ENCODE measurements at regions not wholly inside any gene's neighbourhood (a gene's known extent, or its start where the extent isn't known, plus 50 kb on each side); places are given as distances from the start of the nearest gene placed in this dataset.
"Not testable (repeated sequence)": the region's sequence is repeated elsewhere in the genome, so short reads cannot be mapped to it uniquely, and the experiment has no call there.

DNA sequence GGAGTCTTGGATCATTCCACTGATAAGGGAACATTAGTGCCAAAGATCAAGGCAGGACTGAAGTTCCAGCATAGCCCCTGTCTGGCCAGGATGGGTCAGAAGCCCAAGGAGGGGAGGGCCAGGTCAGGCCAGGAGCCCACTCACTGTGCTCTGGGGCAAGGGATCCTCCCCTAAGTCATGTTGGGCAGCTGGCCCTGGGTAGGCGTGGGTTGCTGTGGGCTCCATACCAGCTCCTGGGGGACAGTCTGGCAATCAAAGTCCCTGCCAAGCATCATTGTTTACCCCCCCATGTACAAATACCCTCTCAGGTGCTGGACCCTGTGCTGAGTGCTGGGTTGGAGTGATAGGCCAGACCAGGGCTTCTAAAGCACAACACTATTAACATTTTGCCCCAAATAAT is 130.5 kb downstream of the IRX5 start:
- DNase-seq (ENCODE audit: low read depth) = no peak

DNA sequence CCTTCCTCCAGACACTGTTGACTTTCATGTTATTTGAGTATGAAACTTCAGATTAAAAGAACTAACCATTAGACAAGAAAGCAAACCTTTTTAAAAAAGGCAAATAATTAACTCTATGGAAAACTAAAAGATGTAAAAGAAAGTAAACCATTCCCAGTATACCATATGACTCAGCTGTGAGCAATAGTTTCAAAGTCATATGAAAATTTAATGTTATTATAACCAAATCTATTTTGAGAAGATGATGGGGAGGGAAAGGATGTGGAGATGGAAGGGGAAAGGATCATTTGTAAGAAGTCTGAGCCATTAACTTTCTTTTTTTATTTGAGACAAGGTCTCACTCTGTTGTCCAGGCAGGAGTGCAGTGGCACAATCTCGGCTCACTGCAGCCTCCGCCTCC is 131.8 kb downstream of the IRX5 start:
- no peak for DNase-seq (ENCODE audit: low read depth)

DNA sequence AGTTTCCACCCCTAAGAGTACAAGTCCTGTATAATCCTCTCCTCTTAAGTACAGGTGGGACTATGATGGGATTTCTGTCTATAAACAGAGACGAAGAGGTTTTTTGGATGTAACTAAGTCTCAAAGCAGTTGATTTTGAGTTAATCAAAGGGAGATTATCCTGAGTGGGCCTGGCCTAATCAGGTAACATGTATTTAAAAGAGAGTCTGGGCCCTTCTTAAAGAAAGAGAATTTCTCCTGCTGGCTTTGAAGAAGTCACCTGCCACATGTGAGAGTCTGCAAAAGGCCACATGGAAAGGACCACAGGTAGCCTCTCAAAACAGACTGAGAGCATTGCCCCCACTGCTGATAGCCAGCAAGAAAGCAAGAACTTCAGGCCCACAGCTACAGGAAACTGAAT is 142.3 kb downstream of the IRX5 start:
- no peak for DNase-seq (ENCODE audit: low read depth)

DNA sequence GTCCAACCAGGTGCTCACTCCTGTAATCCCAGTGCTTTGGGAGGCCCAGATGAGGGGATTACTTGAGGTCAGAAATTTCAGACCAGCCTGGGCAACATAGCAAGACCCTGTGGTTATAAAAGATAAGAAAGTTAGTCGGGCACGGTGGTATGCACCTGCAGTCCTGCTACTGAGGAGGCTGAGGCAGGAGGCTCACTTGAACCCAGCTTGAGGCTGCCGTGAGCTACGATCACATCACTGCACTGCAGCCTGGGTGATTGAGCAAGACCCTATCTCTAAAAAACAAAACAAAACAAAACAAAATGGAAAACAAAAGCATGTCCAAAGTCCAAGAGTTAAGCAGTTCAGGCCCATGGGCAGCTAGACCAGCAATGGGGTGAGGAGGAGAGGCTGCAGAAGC is 143.2 kb downstream of the IRX5 start:
- no peak for DNase-seq (ENCODE audit: low read depth)

DNA sequence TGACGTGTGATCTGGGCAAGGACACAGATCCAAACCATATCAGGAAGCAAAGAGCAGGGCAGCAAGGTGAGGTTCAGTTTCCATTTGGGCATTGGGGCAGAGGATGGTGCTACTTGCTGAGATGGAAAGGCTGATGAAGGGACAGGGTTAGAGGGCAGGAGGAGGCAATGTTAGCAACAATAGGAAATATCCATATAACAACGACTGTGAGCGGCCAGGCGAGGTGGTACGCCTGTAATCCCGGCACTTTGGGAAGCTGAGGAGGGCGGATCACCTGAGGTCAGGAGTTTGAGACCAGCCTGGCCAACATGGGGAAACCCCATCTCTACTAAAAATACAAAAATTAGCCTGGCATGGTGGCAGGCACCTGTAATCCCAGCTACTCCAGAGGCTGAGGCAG is 144.5 kb downstream of the IRX5 start:
- DNase-seq (ENCODE audit: low read depth) = not testable (repeated sequence)

DNA sequence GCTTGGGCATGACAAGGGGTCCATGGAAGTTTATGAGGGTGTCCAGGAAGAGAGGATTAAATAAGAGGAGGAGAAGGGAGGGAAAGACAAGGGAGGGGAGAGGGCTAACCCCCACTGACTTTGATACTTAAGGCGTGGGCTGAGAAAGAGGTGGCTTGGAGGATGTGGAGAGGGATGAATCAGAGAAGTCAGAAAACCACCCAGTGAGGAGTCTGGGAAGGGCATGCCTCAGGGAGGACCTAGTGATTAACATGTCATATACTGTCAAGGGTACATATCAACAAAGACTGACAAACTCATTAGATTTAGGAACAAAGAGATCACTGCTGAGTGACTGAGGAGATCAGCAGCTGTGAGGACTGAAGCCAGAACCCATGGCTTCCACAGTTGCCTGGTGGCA is 145.4 kb downstream of the IRX5 start:
- DNase-seq (ENCODE audit: low read depth) = no peak

DNA sequence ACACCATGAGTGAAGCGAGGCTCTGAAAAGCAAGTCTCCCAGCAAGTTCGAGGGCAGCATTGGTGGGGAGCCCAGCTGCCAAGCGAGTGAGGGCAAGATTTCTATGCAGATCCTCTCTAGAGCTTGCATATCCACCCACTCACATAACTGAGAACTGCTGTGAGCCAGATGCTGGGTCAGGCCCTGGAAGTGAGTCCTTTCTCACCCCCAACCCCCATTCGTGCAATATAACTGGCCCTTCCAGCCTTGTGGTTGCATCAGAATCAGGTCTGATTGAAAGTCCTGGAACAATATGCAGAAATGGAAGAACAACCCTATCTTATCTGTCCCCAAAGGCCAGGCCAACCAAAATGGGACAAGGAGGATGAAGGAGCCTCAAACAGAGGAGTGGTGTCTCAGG is 146.6 kb downstream of the IRX5 start:
- DNase-seq (ENCODE audit: low read depth) = no peak

DNA sequence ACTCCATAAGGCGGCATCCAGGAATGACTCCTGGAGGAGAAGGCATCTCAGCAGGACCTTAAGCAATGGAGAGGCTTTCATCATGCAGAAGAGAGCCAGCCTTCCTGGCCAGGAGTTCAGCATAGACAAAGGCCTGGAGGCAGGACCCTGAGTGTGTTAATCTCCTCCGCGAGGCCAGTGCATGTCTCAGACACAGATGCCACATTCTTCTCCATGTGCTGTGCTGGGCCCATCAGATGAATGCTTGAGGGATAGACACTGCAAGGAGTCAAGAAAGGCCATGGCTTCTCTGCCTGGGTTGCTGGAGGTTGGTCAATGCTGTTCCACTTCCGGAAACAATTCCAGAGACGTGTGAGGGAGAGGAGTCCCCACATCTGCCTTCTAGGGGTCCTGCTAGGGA is 147.5 kb downstream of the IRX5 start:
- no peak for DNase-seq (ENCODE audit: low read depth)

DNA sequence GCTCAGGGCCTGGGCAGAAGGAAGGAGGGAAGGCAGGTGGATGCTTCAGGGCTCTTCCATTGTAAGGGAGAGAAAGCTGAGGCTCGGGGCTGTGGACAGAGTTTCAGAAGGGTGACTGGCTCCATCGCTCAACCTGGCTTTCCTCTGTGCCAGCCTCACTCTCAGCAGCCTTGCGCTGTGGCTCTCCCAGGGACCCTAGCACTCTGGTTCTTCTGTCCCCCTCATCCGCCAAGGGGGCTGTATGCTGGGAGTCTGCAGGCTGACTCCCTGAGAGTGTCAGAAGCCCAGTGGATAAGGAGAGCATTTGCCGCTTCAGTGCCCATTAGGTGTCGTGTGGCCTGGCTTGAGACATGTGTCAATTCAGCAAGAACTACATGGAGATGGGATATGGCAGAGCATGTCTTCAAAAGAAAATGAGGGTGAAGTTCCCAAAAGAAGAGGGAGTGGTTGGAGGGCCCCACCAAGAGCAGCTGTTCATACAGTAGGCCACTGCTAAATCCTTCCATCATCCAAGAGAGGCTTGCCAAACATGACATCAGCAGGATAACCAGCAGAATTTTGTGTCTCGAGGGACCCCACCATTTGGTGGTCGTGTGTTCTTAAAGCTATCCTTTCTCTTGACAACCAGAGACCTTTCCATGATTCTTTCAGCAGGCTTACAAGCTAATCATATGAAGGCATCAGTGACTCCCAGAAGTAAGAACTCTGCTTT is 148.2 kb downstream of the IRX5 start:
- DNase-seq (ENCODE audit: low read depth) = peak; percentile 28

DNA sequence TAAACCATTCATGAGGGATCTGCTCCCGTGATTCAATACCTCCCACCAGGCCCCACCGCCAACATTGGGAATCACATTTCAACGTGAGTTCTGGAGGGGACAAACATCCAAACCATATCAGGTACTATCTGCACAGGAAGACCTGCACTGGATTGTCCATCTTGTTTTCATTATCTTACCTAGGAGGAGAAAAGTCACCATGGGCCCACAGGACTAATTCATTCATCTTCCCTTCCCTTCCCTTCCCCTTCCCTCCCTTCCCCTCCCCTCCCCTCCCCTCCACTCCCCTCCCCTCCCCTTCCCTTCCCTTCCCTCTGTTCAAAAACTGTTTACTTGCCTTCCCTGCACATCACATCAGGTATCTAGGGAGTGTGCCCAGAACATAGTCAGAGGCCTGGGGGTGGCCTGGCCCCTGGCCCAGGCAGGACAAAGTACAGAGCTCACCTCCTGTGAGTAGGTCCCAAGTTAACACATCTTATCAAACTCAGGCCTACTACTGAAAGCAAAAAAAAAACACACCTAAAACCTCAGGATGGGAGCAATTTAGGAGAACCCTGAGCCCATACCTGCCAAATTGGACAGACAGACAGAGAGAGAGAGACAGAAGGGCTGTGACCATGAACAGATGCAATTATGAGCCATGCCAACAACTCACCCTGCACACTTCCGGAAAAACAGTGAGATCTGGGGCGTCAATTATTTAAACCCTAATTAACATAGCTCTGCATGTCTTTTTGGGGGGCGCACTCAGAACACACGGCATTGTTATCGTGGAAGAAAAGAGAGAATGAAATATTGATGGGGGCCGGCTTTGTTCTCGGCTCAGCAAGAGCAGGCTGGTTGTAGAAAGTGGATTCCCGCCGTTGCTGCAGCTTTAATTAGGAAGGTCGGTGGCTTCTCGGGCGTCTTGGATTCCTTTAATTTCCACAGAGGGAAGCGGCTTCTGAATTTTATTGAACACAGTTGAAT is 151.2 kb downstream of the IRX5 start:
- DNase-seq (ENCODE audit: low read depth) = no peak

DNA sequence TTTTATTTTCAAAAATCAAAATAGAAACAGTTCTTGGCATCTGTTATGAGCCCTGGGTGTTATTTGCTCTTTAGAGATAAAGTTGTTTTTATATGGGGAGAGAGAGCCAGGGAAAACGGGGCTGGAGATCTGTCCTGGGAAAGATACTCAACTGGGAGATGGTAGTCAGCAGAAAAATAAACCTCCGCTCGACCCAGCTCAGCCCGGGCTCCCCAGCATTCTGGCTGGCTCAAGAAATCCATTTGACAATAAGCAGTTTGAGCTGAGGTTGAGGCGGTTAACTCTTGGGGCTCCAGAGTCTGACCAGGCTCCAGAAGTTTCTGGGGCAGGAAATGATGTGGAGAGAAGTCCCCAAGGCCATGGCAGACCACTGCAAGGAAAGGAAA is 151.9 kb downstream of the IRX5 start:
- DNase-seq (ENCODE audit: low read depth) = no peak

DNA sequence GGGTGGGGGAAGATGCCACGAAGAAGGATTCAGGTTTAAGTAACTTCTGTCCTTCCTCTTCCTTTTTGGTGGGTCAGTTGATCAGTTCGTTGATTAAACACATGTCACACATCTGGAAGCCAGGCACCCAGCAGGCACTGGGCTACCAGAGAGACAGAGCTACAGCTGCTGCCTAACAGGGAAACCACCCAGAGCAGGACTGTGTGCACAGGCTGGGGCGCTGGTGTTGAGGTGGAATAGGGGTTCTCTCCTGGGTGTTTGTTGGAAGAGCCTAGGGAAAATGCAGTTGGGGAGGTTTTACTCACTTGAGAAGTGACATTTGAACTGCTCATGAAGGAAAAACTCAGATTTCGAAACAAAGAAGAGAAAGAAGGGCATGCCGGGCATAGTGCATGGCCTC is 152.4 kb downstream of the IRX5 start:
- no peak for DNase-seq (ENCODE audit: low read depth)

DNA sequence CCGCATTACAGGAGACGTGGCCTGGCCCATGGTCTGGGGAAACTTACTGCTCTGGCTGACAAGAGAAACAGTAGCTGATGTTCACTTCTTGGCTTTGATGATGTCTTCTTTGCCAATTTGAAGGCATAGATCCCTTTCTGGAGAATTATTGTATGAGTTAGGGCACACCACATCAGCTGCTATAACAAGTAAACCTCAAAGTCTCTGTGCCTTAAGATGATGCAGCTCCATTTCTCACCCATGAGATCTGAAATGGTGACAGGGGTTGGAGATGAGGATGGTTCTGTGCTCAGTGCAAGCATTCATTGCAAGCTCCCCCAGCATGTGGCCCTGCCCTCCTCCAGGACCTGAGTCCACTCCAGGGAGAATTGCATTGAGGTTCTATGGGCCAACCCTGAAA is 157.4 kb downstream of the IRX5 start:
- DNase-seq (ENCODE audit: low read depth) = no peak

DNA sequence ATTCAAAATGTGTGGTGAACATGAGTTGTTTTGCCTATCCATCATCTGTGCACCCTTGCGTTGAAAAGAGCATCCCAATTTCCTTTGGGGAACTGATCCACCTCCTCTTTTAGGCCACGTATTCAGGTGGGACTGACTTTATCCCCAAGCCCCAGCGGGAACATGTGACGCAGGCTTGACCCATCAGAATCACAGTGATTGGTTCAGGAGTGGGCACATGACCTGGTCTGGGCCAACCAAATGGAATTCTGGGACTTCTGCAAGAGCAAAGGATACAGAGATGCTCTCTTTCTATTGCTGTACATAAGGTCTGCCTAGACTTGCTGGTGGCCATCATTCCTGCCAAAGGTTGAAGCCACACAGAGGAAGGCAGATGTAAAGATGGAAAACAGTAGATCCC is 158.9 kb downstream of the IRX5 start:
- no peak for DNase-seq (ENCODE audit: low read depth)

DNA sequence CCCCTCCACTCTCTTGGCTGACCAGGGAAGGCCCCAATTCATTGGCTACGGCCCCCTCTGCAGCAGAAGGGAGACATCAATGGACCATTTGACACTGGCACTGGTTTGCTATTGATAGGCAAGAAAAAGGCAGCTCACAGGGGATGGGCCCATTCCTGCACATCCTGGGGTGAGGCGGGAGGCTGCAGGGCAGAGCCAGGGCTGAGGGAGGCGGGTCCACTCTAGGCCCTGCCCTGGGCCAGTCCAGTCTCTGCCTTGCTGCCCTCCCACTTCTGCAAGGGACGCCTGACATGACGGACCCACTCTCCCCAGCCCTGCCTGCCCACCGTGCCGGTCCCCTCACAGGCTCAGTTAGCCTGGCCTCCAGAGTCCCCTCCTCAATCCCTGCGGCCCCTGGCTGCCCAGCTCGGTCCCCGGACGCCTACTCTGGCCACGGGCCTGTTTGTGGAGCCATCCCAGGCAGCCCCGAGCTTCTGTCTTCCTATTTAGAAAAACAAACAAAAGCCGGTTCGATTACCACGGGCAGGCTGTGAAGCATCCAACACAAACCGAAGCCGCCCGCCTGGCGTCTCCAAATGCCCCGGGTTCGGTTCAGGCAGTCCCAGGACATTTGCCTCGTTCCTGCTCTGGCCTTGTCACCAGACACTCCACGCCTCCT is 160.7 kb downstream of the IRX5 start:
- DNase-seq (ENCODE audit: low read depth) = no peak

DNA sequence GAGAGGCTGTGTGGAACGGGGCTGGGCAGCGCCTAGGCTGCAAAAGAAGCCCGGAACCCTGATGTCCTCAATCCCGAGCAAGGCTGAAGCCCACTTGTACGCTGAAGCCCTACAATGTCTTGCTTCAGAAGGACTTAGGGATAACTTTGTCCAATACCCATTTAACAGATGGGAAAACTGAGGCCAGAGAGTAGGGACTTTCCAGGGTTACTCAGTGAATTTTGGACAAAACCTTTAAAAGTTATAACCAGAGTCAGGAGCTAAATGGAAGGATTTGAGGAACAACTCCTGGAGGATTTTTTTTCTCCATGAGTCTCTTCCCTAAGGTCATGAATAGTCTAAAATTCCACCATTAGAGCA is 161.2 kb downstream of the IRX5 start:
- DNase-seq (ENCODE audit: low read depth) = no peak

DNA sequence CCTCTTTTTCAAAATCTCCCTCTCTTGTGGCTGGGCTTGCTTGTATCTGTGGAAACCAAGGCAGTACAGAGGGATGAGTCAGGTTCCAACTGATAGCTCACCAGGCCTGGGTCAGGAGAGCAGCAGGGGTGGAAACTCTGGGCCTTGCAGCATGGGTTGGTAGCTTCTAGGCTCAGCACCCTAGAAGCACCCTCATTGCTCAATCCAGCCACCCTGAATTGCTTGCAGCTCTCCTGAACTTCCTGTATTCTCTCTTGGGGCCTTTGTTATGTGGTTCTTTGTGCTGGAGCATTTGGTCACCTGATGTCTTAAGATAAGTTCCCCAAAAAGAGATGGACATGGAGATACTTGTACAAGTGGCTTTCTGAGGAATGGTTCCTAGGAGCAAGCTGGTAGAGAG is 169.4 kb downstream of the IRX5 start:
- DNase-seq (ENCODE audit: low read depth) = no peak

DNA sequence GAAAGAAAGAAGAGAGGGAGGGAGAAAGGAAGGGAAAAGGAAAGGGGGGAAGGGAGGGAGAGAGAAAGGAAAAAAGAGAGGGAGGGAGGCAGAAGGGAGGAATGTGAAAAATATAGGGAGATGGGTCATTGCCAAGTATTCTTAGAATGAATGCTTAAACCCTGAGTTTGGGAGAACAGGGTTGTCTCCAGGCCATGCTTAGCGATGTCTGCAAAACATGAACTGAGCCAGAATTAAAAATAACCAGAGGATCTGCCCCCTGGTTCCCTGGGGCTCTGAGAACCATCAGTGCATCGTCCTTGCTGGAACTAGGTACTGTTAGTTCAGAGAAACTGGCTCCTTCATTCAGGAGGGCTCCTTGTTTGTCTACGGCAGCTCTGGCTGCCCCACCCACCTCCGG is 170.4 kb downstream of the IRX5 start:
- peak; percentile 9 for DNase-seq (ENCODE audit: low read depth)

DNA sequence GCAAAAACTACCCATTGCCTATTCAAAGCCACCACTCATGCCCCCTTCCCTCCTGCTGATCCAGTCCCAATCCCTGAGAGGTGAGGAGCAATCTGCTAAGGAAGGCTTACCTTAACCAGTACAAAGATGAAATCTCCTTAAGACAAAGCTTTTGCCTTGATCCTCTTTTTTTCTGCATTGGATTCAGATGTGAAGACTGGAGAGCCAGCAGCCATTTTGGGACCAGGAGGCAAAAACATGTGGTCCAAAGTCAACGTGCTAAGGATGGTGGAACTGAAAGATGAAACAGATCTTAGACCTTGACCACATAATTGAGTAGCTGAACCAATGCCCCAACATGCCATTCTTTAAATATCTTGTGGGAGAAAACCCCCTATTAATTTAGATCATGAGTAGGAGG is 171.4 kb downstream of the IRX5 start:
- DNase-seq (ENCODE audit: low read depth) = no peak

DNA sequence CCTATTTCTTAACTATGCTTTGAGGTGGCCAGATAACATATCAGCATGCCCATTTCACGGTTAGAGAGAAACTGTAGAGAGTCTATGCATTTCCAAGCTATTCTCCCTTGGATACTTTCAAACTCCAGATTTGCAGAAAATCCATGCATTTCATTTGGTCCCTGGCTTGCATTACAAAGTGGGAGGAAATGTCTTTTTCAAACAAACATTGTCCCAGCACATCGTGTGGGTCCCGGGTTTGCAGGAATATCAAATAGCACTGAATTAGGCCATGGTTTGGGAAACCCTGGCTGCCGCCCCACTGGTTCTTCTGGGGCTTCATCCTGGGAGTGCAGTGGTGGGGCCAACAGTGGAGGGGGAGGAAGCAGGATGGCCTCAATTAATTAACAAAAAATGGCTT is 171.9 kb downstream of the IRX5 start:
- DNase-seq (ENCODE audit: low read depth) = no peak

DNA sequence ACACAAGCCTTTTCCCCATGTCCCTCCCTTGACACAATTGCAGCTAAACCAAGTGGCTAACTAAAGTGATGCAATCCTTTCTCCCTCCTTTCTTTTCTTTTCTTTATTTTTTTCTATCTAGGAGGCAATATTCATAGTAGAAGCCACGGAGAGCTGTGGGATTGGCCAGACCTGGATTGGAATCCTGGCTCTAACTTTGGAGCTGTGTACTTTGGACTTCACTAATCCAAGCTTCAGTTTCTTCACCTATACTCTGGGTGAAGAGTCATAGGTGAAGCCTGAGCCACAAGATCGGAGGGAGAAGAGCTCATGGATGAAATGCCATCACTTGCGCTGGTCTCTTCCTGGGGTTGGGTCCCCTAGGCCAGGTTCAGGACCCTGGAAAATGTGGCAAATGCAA is 177.2 kb downstream of the IRX5 start:
- DNase-seq (ENCODE audit: low read depth) = no peak

DNA sequence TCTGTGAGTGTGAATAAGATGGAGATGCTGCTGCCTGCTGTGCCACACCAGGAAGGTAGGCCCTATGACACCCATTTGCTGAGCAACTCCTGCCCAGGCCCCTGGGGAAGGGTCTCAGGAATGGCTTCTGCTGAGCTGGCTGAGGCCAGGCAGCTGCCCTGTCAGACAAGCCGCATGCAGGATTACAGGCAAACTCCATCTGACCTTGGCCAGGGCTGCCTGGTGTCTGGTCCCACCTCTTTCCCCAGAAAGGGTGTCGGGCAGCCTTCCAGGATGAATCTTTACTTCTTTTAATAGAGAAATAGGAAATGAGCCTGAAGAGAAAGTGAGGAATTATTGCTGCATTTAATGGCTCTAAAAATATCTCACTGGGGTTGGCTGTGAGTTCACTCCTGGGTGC is 182.5 kb downstream of the IRX5 start:
- DNase-seq (ENCODE audit: low read depth) = no peak

DNA sequence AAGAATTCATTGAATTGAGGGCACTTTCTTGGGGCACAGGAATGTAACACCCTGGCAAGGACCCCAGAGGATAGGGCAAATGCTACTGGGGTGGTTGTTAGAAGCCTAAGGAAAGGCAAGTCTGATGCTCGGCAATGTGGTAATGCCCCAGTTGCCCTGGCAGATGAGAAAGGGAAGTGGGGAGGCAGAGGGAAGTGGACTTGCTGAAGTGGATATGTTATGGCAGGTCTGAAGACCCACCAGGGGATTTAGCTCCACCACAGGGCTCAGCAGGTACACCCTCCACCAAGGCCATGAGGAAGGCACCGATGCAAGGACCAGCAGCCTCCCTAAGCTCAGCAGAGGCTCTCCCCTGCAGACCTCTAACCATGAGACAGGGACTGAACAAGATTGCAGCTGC is 184.8 kb downstream of the IRX5 start:
- no peak for DNase-seq (ENCODE audit: low read depth)

All from forelimb muscle (tissue), 1 donor.